GM18502 (cell line): ENCODE measurements at regions not wholly inside any gene's neighbourhood (a gene's known extent, or its start where the extent isn't known, plus 50 kb on each side); places are given as distances from the start of the nearest gene placed in this dataset.

Source experiments
- ATAC-seq: cut with Tn5 transposase; IDR thresholded peaks from one replicate; pipeline ENCODE4 v1.9.1; 2021; ENCODE audit warnings: mild to moderate bottlenecking; ENCODE audit not compliant: unreplicated experiment, poor library complexity

GRCh38 chr16:48105976-48106375, 49.8 kb downstream of the ABCC12 start:
- no peak for ATAC-seq

GRCh38 chr16:48105456-48105855, 50.3 kb downstream of the ABCC12 start:
- ATAC-seq, result no peak

GRCh38 chr16:48103591-48103990, 52.2 kb downstream of the ABCC12 start:
- ATAC-seq, result no peak

GRCh38 chr16:48102083-48103008, 53.4 kb downstream of the ABCC12 start:
- ATAC-seq, result no peak

GRCh38 chr16:48101069-48101674, 54.6 kb downstream of the ABCC12 start:
- peak; percentile 43 for ATAC-seq

DNA sequence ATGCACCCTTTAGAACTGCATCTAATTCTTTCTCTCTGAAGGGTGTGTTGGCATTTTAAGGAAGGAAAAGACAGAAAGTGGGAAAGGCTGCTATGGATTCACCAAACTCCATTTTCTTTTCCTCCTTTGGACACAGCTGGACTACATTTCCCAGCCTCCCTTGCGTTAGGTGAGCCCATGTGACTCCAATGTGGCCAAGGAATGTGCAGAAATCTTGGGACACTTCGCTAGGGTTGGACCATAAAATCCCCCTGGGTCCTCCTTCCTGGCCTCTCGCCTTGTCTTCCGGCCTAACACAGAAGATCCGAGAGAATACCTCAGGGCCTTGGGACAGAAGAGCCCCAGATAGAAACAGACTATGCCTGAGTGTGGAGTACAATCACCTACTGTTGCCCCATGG, 56.3 kb downstream of the ABCC12 start:
- ATAC-seq, result no peak

- no peak for ATAC-seq
These were observed 57.3 kb downstream of the ABCC12 start for GRCh38 chr16:48098472-48098871.

- ATAC-seq, result no peak
These were observed 64.7 kb downstream of the ABCC12 start for GRCh38 chr16:48091117-48091516.

- ATAC-seq, result no peak
These were observed 66.6 kb downstream of the ABCC12 start for GRCh38 chr16:48089053-48089792.

GRCh38 chr16:48087639-48088038, 68.2 kb downstream of the ABCC12 start:
- no peak for ATAC-seq

- no peak for ATAC-seq
These were observed 69.4 kb downstream of the ABCC12 start for GRCh38 chr16:48086422-48086821.

DNA sequence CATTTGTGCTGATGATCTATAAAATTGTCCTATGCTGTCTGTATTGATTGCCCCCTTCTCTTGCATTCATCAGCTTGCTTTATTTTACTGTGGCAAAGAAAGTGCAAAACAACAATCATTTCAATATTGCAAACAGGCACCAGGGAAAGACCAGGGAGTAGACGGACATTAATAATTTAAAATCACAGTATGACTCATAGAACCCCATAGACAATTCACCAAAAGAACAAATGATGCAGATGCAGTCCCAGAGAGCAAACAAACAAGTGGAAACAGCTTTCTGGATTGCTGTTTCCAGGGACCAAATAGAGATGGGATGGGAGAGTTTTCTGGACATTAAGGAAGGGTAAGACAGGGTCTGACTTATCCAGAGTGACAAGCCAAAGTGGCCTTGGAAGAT, 70.1 kb downstream of the ABCC12 start:
- ATAC-seq, result no peak

DNA sequence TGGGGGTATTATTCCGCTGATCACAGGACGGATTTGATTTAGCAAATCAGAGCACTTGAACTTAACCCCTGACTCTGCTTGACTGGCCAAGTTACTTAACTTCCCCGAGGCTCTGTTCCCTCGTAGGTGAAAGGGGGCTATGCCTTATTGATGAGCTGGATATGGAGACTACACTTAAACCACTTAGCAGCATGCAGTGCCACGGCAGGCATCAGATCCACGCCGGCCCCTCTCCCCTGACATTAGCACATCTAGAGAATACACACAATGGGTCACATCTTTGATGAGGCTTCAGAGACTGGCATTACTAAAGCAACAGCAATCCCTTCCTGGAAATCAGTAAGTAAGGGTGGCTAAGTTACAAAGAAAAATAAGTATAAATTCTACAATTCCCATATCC, 71.0 kb downstream of the ABCC12 start:
- ATAC-seq, result no peak

GRCh38 chr16:48082516-48082915, 73.3 kb downstream of the ABCC12 start:
- ATAC-seq, result no peak

- no peak for ATAC-seq
These were observed 74.1 kb downstream of the ABCC12 start for GRCh38 chr16:48081656-48082055.

GRCh38 chr16:48076455-48077012, 79.3 kb downstream of the ABCC12 start:
- no peak for ATAC-seq

- ATAC-seq, result no peak
These were observed 80.4 kb downstream of the ABCC12 start for GRCh38 chr16:48075398-48075797.

DNA sequence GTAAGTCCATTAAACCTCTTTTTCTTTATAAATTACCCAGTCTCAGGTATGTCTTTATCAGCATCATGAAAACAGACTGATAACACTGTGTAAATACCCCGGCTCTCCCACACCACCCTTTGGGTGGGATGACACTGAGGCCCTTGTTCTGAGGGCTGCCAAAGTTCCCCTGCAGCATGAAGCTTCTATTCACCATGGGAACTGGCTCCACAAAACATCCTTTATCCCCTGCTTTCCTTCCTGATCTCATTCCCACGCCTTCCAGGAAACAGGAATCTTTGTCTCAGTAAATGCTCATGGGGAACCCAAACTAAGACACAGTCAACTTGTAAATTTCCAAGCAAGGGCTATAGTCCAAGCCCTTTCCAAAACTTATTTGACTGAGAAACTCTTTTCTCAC, 88.4 kb downstream of the ABCC12 start:
- ATAC-seq, result no peak

- no peak for ATAC-seq
These were observed 90.8 kb downstream of the ABCC12 start for GRCh38 chr16:48064971-48065370.

GRCh38 chr16:48062681-48063080, 93.1 kb downstream of the ABCC12 start:
- no peak for ATAC-seq

- ATAC-seq, result no peak
These were observed 95.9 kb downstream of the ABCC12 start for GRCh38 chr16:48059936-48060335.
